ENCODE measurements at regions not wholly inside any gene's neighbourhood (a gene's known extent, or its start where the extent isn't known, plus 50 kb on each side); places are given as distances from the start of the nearest gene placed in this dataset.

DNA sequence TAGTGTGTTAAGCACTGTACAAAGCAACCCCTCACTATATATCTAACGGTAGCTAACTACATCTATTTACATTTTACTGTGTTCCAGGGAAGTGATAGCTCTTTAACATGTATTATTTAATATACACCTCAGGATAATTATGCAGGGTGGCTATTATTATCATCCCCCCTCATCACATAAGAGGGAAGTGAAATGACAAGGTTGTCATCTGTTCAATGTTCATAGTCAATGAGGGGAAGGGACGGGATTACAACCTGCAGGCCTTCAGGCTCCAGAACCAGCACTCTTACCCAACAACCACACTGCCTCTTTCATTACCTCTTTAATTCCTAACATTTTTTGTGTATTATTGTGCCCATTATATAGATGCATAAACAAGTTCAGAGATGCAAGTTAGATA is 238.7 kb upstream of the ANO3 start:
- TF ChIP-seq, protein P1, sequence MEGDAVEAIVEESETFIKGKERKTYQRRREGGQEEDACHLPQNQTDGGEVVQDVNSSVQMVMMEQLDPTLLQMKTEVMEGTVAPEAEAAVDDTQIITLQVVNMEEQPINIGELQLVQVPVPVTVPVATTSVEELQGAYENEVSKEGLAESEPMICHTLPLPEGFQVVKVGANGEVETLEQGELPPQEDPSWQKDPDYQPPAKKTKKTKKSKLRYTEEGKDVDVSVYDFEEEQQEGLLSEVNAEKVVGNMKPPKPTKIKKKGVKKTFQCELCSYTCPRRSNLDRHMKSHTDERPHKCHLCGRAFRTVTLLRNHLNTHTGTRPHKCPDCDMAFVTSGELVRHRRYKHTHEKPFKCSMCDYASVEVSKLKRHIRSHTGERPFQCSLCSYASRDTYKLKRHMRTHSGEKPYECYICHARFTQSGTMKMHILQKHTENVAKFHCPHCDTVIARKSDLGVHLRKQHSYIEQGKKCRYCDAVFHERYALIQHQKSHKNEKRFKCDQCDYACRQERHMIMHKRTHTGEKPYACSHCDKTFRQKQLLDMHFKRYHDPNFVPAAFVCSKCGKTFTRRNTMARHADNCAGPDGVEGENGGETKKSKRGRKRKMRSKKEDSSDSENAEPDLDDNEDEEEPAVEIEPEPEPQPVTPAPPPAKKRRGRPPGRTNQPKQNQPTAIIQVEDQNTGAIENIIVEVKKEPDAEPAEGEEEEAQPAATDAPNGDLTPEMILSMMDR (IDR thresholded peaks at IDR 0.05) = no peak
- TF ChIP-seq SIN3A (IDR thresholded peaks at IDR 0.05; ENCODE audit: borderline replicate concordance, insufficient read depth, low read depth, low read length) (no peak), POLR2AphosphoS5 (IDR thresholded peaks at IDR 0.05; ENCODE audit: low read depth, low read length) (no peak), REST (IDR thresholded peaks at IDR 0.05; ENCODE audit: insufficient read depth in 1 of 2, low read depth in 2 of 2, low read length in 1 of 2) (no peak), TCF7L2 (IDR thresholded peaks at IDR 0.05; ENCODE audit: low read depth, low read length) (no peak)
